ENCODE measurements at regions not wholly inside any gene's neighbourhood (a gene's known extent, or its start where the extent isn't known, plus 50 kb on each side); places are given as distances from the start of the nearest gene placed in this dataset.
A peak's percentile ranks its signal among the peaks of the same experiment; 100 is the strongest.

DNA sequence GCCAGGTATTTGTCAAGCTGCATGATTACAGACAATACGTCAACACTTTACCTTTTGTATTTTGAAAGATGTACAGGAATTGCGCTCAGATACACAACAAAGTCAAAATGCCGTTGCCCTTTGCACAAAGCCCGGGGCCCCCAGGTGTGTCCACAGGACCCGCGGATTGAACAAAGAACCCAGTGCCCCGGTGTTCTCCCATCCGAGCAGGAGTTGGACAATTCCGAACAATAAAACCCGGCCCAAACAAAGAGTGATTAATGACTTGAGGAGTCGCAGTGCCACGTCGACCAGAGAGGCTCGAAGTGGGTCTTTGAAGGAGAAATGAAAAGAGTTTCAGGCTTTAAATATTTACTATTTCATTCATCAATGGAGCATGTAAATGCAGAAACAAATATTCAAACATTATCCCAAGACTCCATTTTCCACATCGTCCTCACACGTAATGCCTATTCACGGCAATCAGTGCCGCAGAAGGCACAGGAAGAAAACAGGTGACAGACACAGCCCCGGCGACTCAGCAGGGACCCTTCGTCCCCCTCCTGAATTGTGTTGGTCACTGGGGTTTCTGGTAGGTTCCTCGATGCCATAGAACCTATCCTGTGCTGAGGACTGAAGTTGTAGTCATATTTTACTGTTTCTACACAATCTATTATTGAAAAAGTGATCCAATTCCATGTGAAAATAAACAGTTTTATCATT, 70.9 kb upstream of the MGMT start:
- no peak for DNase-seq

DNA sequence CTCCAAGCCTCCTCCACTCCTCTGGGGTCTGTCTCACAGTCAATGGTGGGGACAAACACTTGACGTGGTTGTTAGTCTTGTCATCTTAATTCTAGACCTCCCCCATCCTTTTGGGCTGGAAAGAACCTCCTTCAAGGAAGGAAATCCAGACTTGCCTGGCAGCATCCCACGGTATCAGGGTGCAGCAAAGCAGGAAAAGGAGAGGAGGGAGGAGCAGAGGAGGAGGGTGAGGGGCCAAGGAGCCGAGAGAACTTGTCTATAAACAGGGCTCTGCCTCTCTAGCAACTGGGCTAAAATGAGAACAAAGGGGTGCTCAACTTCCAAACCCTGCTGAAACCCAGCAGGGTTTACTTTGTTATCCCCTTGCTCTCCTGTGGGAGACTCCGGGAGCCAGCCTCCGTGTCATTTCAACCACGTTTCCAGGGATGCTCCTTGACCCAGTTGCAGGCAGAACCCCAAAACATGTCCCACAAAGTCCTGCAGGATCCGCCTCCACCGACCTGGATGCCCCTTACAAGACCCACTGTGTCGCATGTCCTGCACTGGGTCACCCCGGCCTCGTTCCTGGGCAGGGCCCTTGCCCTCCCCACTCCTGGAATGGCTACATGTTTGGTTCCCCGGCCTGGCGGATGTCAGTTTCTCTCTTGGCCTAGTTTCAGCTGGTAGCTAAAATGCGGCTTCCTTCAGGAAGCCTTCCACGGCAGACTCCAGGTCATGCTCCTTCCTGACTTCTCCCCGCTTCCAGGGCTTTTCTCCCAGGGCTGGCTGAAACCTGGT, 69.7 kb upstream of the MGMT start:
- DNase-seq, result no peak

DNA sequence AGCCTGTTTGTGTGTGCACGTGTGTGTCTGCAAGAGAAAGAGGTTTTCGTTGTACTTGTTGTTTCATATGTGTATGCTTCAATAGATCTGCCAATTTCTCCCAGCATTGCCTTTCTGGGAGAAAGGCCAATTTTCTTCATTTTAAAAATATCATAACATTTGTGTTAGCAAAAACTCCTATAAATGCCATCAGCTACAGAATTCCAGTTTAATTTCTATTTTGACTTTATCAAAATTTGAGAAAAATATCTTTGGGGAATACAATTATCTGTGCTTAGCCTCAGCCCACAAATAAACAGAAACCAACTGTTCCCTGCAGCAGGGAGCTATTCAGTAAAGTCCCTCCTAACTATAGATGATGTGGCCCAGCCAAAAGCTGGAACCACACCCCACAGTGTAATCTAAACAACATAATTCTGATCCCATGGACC, 68.3 kb upstream of the MGMT start:
- DNase-seq, result no peak

DNA sequence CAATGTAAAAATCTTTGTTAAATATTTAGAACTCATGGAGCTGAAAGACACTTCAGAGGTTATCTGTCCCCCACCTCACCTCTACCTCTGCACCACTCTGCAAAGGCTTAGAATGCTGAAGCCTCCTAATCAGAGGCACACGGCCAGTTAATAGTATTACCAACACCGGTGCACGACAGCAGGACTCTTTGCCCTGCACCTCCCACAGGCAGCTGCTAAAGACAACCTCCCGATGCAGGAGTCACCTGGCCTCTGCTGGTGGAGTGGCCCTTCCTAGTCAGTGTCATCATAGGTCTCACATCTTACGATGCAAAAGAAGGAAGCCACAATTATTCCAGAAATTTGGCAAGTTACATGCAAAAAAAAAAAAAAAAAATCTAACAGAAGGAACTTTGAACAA, 66.6 kb upstream of the MGMT start:
- no peak for DNase-seq

DNA sequence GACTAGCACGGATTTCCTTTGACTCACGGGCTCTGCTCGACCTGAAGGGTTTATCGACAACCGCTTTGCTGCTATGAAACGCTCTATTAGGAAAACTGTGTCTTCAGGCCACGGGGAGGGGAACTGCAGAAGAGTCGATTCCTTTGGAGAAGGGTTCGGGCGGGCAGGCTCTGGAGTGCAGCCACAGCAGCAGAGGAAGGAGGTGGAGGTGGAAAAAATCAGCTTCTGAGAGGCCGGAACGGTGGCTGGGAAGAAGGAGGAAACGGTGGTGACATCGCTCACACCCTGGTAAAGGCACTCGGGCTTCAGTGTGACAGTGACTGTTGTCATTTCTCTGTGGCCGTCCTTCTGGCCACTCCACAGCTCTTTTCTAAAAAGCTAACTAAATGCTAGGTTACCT, 64.6 kb upstream of the MGMT start:
- DNase-seq, result no peak

DNA sequence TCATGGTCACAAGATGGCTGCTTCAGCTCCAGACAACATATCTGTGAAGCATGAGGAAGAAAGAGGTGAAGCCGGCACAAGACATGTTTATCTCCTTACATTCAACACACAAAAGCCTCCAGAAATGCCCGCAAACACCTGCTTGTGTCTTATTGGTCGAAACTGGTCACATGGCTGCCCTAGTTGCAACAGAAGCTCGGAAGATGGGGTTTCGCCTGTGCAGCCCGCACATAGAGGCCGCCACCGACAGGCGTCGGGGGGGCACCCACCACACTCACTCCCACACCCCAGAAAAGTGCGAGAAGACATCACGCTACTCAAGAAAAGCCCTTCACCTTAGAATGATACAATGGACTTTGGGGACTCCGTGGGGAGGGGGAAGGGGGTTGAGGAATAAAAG, 63.0 kb upstream of the MGMT start:
- DNase-seq, result no peak

DNA sequence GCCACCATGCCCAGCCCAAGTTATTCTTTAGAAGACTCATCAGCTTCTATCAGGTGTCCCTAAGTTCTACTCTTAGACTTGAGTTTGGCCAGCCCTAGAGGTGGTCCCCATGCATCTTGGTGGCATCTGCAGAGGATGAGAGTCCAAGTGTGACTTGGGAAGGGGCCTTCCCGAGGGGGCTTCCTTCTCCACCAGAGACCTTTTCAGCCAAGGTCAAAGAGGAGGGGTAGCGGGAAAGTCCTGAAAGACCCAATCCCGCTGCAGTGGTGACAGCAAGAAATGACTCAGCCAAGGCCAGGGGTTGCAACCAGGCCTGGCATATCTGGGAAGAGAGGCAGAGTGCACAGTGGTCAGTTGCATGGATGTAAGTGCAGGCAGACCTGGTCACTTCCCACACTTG, 61.7 kb upstream of the MGMT start:
- no peak for DNase-seq

DNA sequence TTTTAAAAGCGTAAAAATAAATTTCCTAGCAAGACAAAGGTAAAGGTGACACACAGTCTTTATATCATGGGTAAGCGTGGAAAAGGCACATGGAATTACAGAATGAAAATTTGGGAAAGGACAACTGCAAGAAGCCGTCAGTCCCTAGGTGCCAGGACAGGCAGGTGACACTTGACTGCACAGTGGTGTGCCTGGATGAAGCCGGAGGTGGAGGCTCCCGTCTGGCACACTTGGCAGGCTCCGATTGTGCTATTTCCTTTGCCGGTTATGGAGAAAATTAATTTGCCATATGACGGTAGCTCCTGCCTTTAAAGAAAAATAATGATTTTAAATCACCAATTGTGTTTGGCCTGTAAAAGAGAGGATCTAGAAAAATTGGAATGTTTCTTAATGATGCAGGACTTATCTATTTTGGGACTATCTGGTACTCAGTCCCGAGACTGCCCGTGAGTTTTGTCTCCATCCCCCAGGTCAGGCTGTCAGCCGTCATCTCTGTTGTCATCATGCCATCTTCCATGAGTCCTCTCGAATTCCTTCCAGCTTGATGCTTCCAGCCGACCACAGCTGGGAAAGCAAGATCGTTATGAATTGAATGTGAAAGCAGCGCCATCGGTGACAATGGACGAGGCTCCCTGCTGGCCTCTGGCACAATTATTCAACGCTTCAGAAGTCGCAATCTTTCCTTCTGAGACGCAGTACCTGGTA, 56.2 kb upstream of the MGMT start:
- no peak for DNase-seq

DNA sequence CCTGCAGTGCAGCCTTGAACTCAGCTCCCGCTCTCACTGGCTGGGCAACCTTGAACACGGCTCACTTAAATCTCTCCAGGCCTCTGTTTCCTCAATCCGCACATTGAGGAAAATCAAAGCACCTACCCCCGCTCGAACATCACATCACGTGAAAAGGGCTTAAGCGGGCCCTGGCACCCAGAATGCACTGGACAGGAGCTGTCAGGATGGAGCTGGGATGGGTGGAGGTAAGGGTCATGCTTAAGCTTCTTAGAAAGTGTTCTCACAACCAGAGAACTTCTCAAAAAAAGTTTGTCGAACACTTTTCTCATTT, 55.7 kb upstream of the MGMT start:
- no peak for DNase-seq

DNA sequence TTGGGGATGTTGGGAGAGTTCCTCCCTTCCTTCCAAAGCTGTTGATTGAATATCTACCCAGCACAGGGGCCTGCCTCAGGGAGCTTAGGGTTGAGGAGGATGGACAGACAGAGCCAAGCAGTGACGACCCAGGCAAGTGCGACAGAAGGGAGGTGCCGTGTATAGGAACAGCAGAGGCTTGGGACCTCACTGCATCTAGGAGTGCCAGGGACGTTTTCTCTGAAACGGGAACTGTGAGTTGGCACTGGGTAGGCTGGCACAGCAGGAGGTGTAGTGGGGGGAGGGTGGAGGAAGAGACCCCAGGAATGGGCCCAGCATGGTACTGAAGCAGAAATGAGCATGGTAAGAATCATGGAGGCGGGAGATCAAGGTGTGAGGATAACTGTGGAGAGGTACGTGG, 55.3 kb upstream of the MGMT start:
- no peak for DNase-seq

DNA sequence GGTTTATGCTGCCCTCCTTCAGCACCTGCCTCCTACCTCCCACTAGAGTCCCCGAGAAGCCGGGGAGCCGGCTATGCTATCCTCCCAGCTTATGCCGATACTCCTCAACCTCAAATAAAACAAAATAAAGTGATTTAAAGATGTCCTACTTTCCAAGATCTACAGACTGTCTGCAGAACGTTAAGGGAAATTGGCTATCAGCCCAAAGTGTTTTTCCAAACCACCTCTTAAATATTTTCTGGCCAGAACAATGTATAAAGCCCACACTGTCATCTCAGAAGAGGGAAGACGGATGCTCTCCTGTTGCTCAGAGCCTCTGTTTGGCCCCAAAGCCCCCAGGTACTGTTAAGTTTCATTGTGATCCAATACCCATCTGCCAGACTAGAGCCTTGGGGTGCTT, 54.0 kb upstream of the MGMT start:
- DNase-seq, result no peak

DNA sequence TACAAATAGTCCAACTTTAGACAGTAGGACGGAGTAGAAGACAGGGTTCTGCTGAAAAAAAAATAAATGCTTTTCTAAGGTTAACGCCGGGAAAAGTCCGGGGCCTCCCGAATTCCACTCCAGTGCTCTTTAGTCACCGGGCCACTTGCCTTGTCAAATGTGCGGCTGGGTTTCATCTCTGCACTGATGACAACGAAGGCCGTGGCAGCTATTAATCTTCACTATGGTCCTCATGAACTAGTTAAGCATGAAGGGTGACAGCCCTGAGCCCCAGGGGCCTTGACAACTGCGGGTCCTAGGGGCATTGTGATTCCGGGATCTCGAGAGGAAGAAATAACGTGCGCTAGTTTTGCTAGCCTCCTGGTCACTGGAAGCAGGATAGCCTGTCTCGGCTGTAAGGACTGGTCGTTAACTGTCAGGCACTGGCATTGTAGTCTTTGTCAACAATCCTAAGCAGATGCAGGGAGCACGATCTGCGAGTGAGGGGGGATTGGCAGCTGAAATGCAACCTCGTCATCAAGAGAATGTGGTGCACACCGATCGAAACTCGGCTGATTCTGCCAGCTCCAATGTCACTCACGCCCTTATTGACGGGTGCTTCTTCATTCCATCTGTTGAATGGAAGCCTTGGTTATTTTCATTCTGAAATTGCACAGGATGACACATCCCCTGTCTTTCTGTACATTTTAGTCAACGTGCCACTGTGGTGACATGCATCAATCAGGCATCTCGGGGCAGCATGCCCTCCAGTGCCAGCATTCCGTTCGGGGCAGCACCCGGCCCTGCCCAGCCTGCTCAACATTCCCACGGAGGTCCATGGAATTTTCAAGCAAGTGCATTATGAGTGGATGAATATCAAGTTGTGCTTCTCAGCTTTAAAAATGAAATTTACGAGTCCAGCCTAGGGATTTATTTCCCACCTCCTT, 51.6 kb upstream of the MGMT start:
- no peak for DNase-seq

DNA sequence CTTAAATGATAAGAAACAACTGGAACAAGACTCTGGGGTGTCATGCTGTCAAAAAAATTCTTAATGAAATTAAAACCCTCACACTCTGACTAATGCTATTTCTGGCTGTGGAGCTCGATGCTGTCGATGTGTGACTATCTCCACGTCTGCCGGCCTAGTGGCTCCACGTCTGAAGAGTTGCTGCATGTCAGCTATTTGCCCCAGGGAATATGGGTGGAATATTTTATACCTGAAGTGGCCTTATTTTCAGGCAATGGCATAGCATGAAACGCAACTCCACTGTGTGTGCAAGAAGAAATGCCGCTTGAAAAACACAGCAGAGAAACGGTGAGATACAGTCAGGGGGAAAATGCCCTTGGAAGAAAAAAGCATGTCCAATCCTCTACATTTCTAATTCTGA, 50.9 kb upstream of the MGMT start:
- DNase-seq, result no peak

DNA sequence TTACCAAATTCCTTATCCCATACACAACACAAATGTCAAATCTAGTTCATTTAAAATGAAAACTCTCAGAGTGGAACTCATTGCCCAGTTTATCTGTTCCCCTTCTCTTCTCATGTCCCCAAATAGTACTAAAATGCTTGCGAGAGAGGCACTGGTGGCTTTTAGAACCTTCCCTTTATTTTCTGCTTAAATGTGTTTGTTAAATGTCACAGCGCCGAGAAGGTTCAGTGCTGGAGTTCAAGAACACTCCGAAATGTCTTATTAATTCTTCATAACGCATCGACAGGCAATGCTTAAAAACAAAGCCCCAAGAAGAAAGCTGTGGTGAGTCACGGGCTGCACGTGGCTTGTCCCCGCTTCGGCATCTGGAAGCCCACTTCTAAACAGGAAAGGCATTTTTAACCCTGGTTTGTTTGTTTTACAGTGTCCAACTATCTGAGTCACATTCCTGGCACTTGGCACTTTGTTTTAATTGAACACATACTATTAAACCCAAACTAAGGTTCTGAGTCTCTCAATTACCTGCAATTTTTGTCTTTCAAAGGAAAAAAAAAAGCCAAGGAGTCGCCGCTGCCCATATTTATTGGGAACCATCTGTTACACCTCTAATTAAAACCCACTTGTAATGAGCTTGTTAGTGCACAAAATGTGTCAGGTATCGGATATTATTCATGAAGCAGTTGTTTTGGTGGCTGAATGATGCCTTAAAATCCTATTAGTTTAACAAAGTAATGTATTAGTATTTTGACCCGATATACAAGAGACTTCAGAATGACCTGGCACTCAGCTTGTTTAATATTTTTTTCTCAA, 49.9 kb upstream of the MGMT start:
- peak; percentile 54 for DNase-seq
